T1000 (cell line): ENCODE measurements at regions not wholly inside any gene's neighbourhood (a gene's known extent, or its start where the extent isn't known, plus 50 kb on each side); places are given as distances from the start of the nearest gene placed in this dataset.
A peak's percentile ranks its signal among the peaks of the same experiment; 100 is the strongest.
"Not testable (repeated sequence)": the region's sequence is repeated elsewhere in the genome, so short reads cannot be mapped to it uniquely, and the experiment has no call there.

ENCODE experiments used
- DNase-seq: peaks from one replicate; lab custom pipeline; 2025; ENCODE audit warnings: mixed read lengths; lab: John Stamatoyannopoulos, UW

DNA sequence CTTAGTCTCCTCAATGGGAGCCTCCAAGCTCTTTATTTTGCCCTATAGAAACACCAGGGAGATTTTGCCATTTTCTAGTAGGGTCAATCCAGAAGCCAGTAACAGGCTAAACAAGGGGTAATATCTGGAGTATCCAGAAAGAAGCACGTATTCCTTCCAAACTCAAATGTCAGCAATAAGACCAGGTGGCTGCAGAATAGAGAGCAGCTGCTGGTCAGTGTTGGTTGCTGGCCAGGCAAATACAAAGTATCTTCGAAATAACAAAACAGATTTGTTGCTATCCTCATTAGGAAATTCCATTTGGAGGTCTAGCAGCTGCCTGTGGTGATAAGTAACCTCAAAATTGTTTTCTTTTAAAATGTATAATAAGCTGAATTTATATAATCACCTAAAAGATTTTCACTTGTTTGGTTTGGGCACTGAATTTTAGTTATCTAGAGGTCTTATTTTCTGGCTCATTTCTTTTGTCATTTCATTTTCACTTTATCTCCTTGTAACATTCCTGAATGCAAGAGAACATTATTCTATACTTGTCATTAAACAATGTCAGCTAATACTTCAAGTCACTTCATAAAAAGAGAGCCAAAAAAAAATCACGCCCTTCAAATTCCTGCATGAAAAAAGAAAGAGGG is 320.6 kb downstream of the DTHD1 start:
- DNase-seq = no peak

DNA sequence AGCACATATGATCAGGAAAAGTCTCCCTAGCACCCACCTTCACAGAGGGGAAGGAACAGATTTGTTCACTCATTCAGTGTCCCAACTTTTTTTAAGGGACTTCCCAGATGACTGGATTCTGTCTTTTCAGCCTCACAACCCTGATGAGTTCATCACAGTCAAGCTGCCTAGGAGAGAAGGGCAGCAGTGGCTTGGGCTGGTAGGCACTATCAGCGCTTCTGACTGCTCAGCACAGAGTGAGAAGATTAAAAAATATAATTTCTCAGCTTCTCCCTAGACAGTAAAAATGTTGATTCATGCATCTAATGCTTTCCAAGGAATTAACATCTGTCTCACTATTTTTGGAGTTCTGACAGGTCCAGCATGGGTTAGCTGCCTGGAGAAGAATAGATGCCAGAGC is 328.2 kb downstream of the DTHD1 start:
- no peak for DNase-seq

DNA sequence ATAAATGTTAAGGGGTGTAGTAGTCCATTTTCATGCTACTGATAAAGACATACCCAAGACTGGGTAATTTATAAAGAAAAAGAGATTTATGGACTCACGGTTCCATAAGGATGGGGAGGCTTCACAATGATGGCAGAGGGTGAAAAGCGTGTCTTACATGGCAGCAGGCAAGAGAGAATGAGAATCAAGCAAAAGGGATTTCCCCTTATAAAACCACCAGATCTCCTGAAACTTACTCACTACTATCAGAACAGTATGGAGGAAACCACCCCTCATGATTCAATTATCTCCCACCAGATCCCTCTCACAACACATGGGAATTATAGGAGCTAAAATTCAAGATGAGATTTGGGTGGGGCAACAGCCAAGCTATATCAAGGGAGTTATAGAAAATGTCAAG is 329.2 kb downstream of the DTHD1 start:
- DNase-seq = no peak

DNA sequence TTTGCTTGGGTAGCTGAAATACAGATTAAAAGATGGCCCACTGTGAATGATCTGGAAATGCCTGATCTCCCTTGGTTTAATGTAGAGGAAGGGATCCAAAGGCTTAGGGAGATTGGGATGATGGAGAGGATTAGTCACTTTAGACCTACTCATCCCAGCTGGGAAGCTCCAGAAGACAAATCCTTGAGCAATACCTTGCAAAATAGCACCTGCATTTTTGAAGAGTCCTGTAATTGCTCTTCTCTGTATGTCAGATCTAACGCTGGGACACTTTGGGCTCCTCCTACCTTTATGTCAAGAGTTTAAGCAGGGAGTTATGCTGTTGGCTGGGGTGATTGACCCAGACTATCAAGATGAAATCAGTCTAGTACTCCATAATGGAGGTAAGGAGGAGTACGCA is 331.7 kb downstream of the DTHD1 start:
- not testable (repeated sequence) for DNase-seq

DNA sequence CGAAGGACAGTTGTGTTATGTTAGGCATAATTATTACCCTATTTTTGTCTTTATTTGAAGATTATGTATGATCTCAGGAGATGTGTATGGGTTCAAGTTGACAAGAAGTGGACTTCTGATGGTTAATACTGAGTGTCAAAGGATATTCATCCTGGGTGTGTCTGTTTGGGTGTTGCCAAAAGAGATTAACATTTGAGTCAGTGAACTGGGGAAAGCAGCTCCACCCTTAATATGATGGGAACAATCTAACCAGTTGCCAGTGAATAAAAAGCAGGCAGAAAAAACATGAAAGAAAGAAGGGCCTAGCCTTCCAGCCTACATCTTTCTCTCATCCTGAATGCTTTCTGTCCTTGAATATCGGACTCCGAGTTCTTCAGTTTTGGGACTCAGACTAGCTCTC is 332.6 kb downstream of the DTHD1 start:
- no peak for DNase-seq

DNA sequence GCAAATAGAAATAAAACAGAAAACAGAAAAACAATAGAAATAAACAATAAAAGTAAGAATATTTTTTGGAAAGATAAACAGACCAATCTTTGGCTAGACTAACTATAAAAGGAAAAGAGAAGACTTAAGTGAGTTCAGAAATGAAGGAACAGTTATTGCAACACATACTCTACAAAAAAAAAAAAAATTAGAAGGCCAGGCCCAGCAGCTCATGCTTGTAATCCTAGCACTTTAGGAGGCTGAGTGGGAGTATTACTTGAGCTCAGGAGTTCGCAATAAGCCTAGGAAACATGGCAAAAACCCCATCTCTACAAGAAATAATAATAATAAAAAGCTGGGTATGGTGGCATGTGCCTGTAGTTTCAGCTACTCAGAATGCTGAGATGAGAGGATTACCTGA is 336.7 kb downstream of the DTHD1 start:
- DNase-seq = no peak

DNA sequence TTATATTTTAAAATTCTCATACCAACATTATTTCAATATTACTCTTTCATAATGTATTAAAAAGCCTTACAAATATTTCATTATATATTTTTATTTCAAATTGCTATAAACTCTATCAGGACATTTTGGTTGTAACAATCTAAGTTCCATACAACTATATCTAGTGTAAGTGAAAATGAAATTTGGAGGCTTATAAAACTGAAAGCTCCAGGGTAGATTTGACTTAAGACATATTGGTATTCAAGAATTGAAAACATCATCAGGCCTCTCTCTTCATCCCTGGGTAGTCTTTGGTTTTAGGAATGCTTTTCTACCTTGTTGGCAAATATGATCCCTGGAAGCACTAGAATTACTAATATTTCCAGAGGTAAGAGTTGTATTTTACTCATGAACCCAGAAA is 342.6 kb downstream of the DTHD1 start:
- no peak for DNase-seq

DNA sequence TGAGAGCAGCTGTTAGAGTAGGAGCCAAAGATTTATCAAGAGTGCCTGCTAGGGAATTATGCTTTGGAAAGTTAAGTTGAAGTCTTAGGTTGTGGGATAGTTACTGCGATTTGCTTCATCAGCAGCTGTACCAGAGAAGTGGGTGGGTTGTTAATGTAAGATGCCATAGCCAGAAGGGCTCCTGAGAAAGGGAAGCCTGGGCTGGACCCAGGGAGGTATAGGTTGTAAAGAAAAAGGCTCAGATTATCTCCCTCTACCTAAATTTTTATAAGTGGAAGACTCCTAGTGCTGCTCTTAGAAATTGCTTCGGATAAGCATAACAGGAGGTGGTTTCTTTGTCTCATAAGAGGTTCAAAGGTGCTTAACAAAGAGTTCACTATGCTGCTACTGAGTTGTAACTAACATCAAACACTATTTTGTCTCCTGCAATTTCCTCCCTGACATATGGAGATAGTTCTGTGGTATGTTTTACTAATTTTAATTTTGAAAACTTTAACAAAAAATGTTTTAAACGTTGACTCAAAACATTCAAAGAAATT is 356.9 kb downstream of the DTHD1 start:
- no peak for DNase-seq

DNA sequence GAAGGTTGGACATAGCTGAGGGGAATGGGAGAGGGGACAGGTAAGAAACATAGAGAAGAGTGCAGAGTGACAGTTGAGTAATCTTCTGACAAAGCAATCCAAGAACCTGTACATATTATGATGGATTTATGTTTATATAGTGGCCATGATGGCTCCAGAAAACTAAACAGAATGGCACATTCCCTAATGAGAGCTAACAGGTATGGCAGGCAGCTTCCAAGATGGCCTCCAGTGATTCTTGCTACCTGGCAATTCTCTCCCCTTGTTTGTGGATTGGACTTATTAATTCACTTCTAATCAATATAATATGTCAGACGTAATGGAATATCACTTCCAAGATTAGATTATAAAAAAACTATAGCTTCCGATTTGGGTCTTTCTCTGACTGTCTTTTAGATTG is 359.5 kb downstream of the DTHD1 start:
- no peak for DNase-seq

DNA sequence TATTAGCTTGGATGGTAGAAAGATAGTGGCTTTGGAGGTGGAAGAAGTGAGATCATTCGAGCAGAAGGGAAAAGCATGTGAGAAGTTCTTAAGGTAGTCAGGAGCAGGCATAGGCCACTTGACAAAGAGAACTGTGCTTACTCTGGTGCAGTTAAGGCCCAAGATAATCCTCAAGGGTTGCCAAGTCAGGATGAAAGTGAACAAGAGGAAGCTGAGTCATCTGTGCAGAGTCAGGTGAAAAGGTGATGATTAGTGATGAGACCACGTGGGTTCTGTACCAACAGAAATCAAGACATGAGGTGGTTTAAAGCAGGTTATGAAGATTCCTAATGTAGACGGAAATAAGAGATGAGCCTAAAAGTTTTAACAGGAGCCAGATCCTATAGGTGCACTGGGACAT is 369.8 kb downstream of the DTHD1 start:
- DNase-seq = no peak

DNA sequence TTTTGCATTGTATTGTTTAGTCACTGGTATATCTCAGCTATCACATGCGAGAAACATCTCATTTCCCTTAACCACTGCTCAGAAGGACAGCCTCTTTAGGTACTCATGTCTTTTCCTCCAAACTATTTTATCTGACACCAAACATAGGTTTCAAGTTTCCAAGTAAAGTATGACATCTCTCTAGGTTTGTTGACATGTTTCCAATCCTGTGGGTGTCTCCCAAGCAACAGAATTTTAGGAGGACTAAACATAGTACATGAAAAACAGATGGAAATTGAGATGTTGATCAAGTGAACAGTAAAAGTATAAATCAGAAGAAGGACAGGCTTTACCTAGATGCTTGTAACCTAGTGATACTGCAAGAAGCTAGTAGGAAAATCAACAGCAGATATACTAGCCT is 371.4 kb downstream of the DTHD1 start:
- no peak for DNase-seq

DNA sequence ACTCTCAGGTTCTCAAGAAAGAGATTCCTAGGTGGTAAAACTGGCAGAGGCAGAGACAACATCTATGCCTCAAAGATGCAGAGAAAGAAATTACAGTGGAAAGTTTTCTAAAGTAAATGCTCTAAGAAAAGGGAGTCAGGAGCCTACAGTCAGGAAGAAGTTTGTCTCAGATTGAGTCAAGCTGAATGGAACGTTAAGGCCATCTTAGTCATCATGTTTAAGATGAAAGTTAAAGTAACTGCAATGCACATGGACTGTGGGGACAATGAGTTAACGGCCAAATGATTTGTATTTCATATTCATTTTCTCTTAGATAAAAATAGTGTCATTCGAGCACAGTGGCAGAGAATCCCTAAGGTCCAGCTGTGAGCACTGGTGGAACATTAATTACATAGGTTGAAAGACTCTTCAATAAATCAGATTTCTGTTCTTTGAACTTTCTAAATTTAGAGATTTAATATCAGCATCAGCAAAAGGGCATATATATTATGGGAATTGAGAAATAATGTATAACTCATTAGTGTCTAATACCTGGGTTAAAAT is 384.6 kb downstream of the DTHD1 start:
- no peak for DNase-seq

DNA sequence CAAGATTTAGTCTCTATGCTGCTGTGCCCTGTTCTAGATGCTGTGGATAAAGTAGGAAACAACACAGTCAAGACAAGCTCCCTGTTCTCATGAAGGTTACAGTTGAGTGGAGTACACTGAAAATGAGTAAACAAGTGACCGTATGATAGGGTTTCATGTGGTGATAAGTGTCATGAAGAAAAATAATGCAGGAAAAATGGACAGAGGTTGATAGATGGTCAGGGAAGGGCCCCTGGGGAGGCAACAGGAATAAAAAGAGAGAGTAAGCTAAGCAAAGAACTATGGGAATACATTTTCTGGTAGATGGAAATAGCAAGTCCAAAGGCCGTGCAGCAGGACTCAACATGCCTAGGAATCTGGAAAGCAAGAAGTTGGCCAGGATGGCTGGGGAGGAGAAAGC is 394.0 kb downstream of the DTHD1 start:
- DNase-seq = no peak

DNA sequence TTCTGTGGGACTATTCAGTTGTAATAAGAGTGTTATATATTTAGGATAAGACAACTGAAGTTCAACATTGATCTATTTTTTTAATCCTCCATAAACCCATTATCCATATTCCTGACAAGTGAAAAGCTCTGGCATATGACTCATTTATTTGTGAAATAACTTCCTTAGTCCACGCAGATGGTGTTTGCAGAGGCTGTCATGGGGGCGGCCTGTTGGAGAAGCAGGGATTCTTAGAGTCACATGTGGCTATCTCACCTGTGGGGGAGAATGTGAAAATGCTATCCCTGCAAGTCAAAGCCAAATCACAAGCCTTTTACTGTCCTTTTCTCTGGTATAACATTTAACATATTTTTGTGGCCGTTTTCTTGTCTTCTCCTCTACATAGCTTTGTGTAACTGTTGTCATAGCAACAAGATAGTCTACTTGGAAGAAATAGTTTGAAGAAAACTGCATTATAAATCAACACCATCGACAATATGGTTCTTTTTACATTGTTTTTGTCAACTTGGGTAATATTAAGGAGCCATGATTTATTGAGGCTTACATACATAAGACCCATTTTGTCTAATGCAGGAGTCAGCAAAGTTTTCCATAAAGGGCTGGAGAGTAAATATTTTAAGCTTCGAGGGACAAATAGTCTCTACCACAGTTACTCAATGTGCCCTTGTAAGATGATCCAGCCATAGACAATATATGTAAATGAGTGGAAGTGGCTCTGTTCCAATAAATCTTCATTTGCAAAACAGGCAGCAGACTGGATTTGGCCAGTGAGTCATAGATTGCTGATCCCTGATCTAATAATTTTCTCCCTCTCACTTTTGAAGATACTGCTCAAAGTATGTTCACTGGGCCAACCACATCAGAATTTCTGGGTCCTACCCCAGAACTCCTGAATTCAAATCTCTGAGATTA is 395.0 kb downstream of the DTHD1 start:
- DNase-seq = no peak

DNA sequence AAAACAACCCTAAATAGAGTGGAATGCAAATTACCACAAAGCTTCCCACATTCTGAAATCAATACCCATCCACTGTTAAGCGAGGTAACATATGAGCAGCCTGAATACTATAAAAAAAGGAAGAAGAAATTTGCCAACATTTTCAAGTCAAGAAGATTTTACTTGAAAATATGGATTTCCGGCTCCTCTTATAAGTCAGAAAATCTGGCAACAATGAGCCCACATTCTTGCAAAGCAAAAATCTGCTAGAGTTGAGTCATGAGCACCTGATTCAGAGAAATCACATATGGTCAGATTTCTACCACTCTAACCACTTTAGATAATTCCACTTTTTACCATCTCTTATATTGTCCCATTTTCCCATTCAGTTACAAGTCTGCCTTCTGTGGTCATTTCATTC is 395.7 kb downstream of the DTHD1 start:
- no peak for DNase-seq

DNA sequence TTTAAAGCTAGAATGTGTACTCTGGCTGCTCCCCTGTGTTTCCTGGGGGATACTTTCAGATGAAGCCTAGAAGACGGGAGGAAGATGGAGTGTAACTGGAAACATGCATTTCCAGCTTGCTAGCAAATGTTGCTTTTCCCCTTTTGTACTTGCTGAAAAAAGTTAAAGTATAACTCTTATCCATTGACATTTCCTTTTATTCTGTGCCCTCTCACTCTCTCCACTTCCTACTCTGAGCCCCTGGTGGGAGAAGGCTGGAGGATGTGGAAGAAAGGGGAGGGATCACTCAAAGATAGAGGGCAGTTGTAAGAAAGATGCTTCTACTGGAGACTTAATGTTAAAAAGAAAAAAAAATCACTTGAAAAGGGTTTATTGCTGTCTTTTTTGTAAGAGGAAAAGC is 396.5 kb downstream of the DTHD1 start:
- DNase-seq = no peak

DNA sequence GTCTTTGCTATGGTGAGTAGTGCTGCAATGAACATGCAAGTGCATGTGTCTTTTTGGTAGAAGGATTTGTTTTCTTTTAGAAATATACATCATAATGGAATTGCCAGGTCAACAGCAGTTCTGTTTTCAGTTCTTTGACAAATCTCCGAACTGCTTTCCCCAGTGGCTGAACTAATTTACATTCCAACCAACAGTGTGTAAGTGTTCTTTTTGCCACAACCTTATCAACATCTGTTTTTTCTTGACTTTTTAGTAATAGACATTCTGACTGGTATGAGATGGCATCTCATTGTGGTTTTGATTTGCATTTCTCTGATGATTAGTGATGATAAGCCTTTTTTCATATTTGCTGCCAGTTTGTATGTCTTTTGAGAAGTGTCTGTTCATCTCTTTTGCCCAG is 406.3 kb downstream of the DTHD1 start:
- no peak for DNase-seq

DNA sequence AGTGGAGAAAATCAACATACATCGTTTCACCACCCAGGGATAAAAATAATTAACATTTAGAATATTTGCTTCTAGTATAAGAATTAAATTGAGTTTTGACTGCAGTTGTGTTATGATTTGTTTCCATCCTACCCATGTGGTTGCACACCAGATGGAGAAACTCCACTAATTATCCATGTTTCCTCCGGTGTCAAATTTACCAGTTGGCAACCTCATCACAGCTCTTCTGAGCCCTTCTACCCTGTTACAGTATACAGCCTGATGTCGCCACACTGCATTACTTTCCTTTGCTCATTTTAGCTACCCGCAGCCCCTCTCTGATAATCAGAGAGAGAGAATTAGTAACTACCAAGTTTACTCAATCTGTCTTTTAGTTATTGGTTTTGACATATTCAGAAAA is 411.2 kb downstream of the DTHD1 start:
- DNase-seq = no peak

DNA sequence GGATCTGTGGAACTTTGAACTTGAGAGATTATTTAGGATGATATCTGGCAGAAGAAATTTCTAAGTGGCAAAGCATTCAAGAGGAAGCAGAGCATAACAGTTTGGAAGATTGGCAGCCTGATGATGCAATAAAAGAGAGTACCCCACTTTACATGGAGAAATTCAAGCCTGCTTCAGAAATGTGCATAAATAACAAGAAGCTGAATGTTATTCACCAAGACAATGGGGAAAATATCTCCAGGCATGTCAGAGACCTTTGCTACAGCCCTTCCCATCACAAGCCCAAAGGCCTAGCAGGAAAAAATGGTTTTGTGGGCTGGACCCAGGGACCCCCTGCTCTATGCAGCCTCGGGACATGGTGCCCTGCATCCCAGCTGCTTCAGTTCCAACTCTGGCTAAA is 420.8 kb downstream of the DTHD1 start:
- DNase-seq = no peak

DNA sequence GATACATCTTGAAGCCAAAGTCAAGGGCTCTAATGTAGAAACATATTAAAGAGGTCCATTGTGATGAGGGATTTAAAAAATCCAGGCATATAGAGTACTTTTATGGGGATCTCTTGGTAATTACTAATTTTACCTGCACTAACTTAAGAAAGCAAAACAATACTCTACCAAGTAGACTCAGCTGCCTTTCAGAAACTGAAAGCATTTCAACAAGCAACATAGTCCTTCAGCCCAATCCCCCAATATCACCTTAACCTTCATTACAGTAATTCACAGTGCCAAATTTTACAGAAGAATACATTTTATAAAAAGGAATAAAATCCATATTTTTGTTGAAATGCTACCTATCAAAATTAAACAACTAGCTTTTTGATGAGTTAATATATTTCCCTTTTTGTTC is 422.9 kb downstream of the DTHD1 start:
- DNase-seq = no peak

DNA sequence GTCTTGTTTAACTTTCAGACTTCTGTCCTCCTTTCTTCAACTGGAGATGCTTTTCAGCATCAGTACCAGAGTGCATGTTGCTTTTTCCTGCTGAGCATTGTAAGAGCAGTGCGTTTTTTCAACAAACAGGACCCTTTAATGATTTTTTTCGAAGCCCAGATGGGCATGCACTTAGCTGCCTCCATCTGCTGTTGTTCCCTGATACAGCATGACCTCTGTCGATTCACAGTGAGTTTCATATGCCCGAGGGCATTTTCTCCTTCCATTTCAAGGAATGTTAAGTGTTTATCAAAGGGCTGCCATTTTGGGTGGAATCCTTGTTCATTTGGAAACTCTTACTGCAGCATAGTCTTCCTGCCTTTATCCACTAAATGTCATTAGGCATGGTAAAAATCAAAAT is 428.6 kb downstream of the DTHD1 start:
- DNase-seq = no peak

DNA sequence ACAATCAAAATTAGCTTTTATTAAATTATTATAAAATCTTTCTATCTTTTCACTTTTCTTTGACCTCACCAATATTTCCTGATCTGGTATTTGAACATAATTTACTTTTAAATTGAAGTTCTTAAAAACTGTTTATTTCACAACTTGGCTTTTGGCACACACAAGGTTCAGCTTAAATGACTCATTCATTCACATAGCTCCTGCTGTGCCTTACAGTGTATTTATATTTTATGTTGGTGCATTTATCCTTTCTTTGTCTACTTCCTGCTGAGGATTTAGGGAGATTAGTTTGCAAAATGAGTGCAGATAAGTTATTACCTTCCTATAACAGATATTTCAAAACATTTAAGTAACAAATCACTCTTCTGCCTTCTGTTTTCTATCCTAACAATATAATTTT is 430.6 kb downstream of the DTHD1 start:
- no peak for DNase-seq

DNA sequence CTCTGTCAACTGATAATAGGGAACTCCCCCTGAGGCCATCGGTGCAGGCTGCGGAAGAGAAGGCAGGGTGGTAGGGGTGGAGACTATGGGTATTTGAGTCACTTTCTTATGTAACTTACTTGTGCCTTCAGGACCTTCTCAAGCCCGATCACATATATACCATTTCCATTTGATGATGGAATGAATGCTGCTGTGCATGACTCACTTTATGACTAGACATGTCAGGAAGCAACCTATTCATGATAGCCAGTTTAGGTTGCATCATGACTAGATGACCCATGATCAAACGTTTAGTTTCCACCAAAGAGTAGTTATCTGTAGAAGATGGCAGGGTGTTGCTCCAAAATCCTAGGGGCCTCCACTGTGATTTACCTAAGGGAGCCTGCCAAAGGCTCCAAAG is 435.5 kb downstream of the DTHD1 start:
- peak; percentile 53 for DNase-seq
